H1 (cell line): ENCODE measurements at regions not wholly inside any gene's neighbourhood (a gene's known extent, or its start where the extent isn't known, plus 50 kb on each side); places are given as distances from the start of the nearest gene placed in this dataset.

Source experiments
- CEBPB ChIP-seq: IDR thresholded peaks from 2 replicates; pipeline ENCODE4 v1.6.1; 2012; ENCODE audit warnings: low read depth, low read length
- CHD2 ChIP-seq: IDR thresholded peaks from 2 replicates; pipeline ENCODE4 v1.6.1; 2012; ENCODE audit warnings: low read length, improper control_type of control experiment
- CTCF ChIP-seq, 3 experiments: IDR thresholded peaks; 1 replicate in 2 of 3; 2 replicates in 1 of 3; pipeline versions ENCODE4 v1.5.1 to v1.6.1; 2011; ENCODE audit warnings: low read length in 3 of 3, mild to moderate bottlenecking in 3 of 3, inconsistent platforms in 2 of 3, low read depth in 1 of 3, moderate library complexity in 1 of 3; ENCODE audit not compliant: insufficient read depth in 1 of 3; ENCODE audit errors: control extremely low read depth in 1 of 3
- JUN ChIP-seq: IDR thresholded peaks from 2 replicates; pipeline ENCODE4 v1.6.1; 2011; ENCODE audit warnings: low read depth, mild to moderate bottlenecking, improper control_type of control experiment, low read length
- MAFK ChIP-seq: IDR thresholded peaks from 2 replicates; pipeline ENCODE4 v1.6.1; 2012; ENCODE audit warnings: low read depth, mild to moderate bottlenecking, improper control_type of control experiment, low read length
- MAX ChIP-seq: IDR thresholded peaks from 2 replicates; pipeline ENCODE4 v1.6.1; 2012; ENCODE audit warnings: inconsistent platforms
- NRF1 ChIP-seq: IDR thresholded peaks from 2 replicates; pipeline ENCODE4 v1.6.1; 2011; ENCODE audit warnings: mild to moderate bottlenecking, low read depth, low read length, improper control_type of control experiment
- RFX5 ChIP-seq: IDR thresholded peaks from 2 replicates; pipeline ENCODE4 v1.6.1; 2011; ENCODE audit warnings: low read depth, low read length, improper control_type of control experiment, borderline replicate concordance
- RXRA ChIP-seq: IDR thresholded peaks from 2 replicates; pipeline ENCODE4 v1.6.1; 2011; ENCODE audit warnings: low read depth, mild to moderate bottlenecking, low read length, moderate library complexity; ENCODE audit not compliant: insufficient read depth
- SIX5 ChIP-seq: IDR thresholded peaks from 2 replicates; pipeline ENCODE4 v1.6.1; 2011; ENCODE audit warnings: mild to moderate bottlenecking, low read depth, low read length

GRCh38 chr11:91966368-91966767 lies 258.2 kb upstream of the FAT3 start:
- TF ChIP-seq MAX (no peak), CTCF (IDR thresholded peaks at IDR 0.05; ENCODE audit: control extremely low read depth in 1 of 3, insufficient read depth in 1 of 3, low read depth in 1 of 3, low read length in 3 of 3) (no peak), NRF1 (no peak), RXRA (no peak), SIX5 (no peak), JUN (no peak), CEBPB (no peak), CHD2 (no peak), RFX5 (no peak), MAFK (no peak)
